ENCODE measurements at regions not wholly inside any gene's neighbourhood (a gene's known extent, or its start where the extent isn't known, plus 50 kb on each side); places are given as distances from the start of the nearest gene placed in this dataset.

GRCh38 chr18:6476880-6477279 lies 62.2 kb upstream of the L3MBTL4 start:
- TF ChIP-seq ELF4 (IDR thresholded peaks at IDR 0.05) (no peak), FOXA1 (IDR thresholded peaks at IDR 0.05) (no peak), FOXK2 (IDR thresholded peaks at IDR 0.05) (no peak), BHLHE40 (IDR thresholded peaks at IDR 0.05; ENCODE audit: borderline replicate concordance) (no peak)

Data from HEK293T (cell line).